Activated CD4-positive, alpha-beta T cell treated with anti-CD3 and anti-CD28 coated beads, Interleukin-2, amount 10 ng/mL, durations not matched to agents 24 days and 14 days (primary cell): ENCODE measurements at regions not wholly inside any gene's neighbourhood (a gene's known extent, or its start where the extent isn't known, plus 50 kb on each side); places are given as distances from the start of the nearest gene placed in this dataset.

ENCODE experiments used
- DNase-seq: peaks from one replicate; pipeline ENCODE4 v3.0.0; 2022
- H3K27ac Mint-ChIP-seq: one replicate; pipeline ENCODE4 v1.8.0; 2022; ENCODE audit warnings: mild to moderate bottlenecking, mixed read lengths
- H3K27me3 Mint-ChIP-seq: one replicate; pipeline ENCODE4 v1.8.0; 2022; ENCODE audit warnings: mixed read lengths
- H3K36me3 Mint-ChIP-seq: one replicate; pipeline ENCODE4 v1.8.0; 2022; ENCODE audit warnings: low read depth, mild to moderate bottlenecking, mixed read lengths
- H3K4me1 Mint-ChIP-seq: one replicate; pipeline ENCODE4 v1.8.0; 2021; ENCODE audit warnings: mixed read lengths
- H3K4me3 Mint-ChIP-seq: one replicate; pipeline ENCODE4 v1.8.0; 2022; ENCODE audit warnings: mild to moderate bottlenecking, moderate library complexity, mixed read lengths
- H3K9me3 Mint-ChIP-seq: one replicate; pipeline ENCODE4 v1.8.0; 2021; ENCODE audit warnings: mixed read lengths
- intact Hi-C: fragments of 100-400 bp; cut with micrococcal nuclease; formaldehyde crosslinking; loops from one replicate; pipeline ENCODE4 v1.15.1; 2023

GRCh38 chr4:44861756-44862155 is 135.4 kb upstream of the GNPDA2 start:
- Mint-ChIP-seq H3K27me3 (no peaks in the 10 kb centered on the region), H3K4me1 (no peaks in the 10 kb centered on the region), H3K9me3 (no peaks in the 10 kb centered on the region), H3K27ac (no peak overlapping the region), H3K36me3 (no peaks in the 10 kb centered on the region), H3K4me3 (no peak overlapping the region)
- DNase-seq: no peak
- intact Hi-C loops: no loop called here

GRCh38 chr4:44859477-44859876 is 133.1 kb upstream of the GNPDA2 start:
- no peak overlapping the region for H3K27ac Mint-ChIP-seq
- H3K36me3 Mint-ChIP-seq: no peaks in the 10 kb centered on the region
- no peak overlapping the region for H3K4me3 Mint-ChIP-seq
- H3K9me3 Mint-ChIP-seq: no peaks in the 10 kb centered on the region
- intact Hi-C loops: no loop called here
- no peaks in the 10 kb centered on the region for H3K4me1 Mint-ChIP-seq
- no peak for DNase-seq
- H3K27me3 Mint-ChIP-seq: no peaks in the 10 kb centered on the region

GRCh38 chr4:44848466-44848865 is 122.1 kb upstream of the GNPDA2 start:
- H3K27ac Mint-ChIP-seq: no peak overlapping the region
- H3K4me3 Mint-ChIP-seq: no peak overlapping the region
- no peaks in the 10 kb centered on the region for H3K27me3 Mint-ChIP-seq
- intact Hi-C loops: no loop called here
- no peaks in the 10 kb centered on the region for H3K36me3 Mint-ChIP-seq
- no peaks in the 10 kb centered on the region for H3K9me3 Mint-ChIP-seq
- no peak for DNase-seq
- H3K4me1 Mint-ChIP-seq: no peaks in the 10 kb centered on the region

- no peaks in the 10 kb centered on the region for H3K4me1 Mint-ChIP-seq
- intact Hi-C loops: no loop called here
- H3K27ac Mint-ChIP-seq: no peak overlapping the region
- no peak overlapping the region for H3K4me3 Mint-ChIP-seq
- DNase-seq: no peak
- no peaks in the 10 kb centered on the region for H3K9me3 Mint-ChIP-seq
- H3K27me3 Mint-ChIP-seq: no peaks in the 10 kb centered on the region
- H3K36me3 Mint-ChIP-seq: no peaks in the 10 kb centered on the region
Measured at GRCh38 chr4:44845993-44846392, 119.6 kb upstream of the GNPDA2 start.

GRCh38 chr4:44845309-44845708 is 119.0 kb upstream of the GNPDA2 start:
- no peak overlapping the region for H3K27ac Mint-ChIP-seq
- intact Hi-C loops: no loop called here
- H3K4me1 Mint-ChIP-seq: no peaks in the 10 kb centered on the region
- H3K36me3 Mint-ChIP-seq: no peaks in the 10 kb centered on the region
- H3K27me3 Mint-ChIP-seq: no peaks in the 10 kb centered on the region
- no peak overlapping the region for H3K4me3 Mint-ChIP-seq
- DNase-seq: no peak
- no peaks in the 10 kb centered on the region for H3K9me3 Mint-ChIP-seq

- Mint-ChIP-seq H3K4me3 (no peak overlapping the region), H3K27me3 (no peaks in the 10 kb centered on the region), H3K4me1 (no peaks in the 10 kb centered on the region), H3K9me3 (no peaks in the 10 kb centered on the region), H3K27ac (no peak overlapping the region), H3K36me3 (no peaks in the 10 kb centered on the region)
- intact Hi-C loops: no loop called here
- no peak for DNase-seq
Measured at GRCh38 chr4:44842531-44842930, 116.2 kb upstream of the GNPDA2 start.

- Mint-ChIP-seq H3K4me3 (no peak overlapping the region), H3K36me3 (no peaks in the 10 kb centered on the region), H3K4me1 (no peaks in the 10 kb centered on the region), H3K27me3 (no peaks in the 10 kb centered on the region), H3K27ac (no peak overlapping the region), H3K9me3 (no peaks in the 10 kb centered on the region)
- no peak for DNase-seq
- intact Hi-C loops: no loop called here
Measured at GRCh38 chr4:44817930-44818329, 91.6 kb upstream of the GNPDA2 start.

- no peak for DNase-seq
- H3K9me3 Mint-ChIP-seq: no peaks in the 10 kb centered on the region
- intact Hi-C loops: no loop called here
- no peak overlapping the region for H3K27ac Mint-ChIP-seq
- no peaks in the 10 kb centered on the region for H3K36me3 Mint-ChIP-seq
- no peaks in the 10 kb centered on the region for H3K27me3 Mint-ChIP-seq
- no peaks in the 10 kb centered on the region for H3K4me1 Mint-ChIP-seq
- no peak overlapping the region for H3K4me3 Mint-ChIP-seq
Measured at GRCh38 chr4:44806071-44806470, 79.7 kb upstream of the GNPDA2 start.

GRCh38 chr4:44804301-44804700 is 77.9 kb upstream of the GNPDA2 start:
- no peak for DNase-seq
- intact Hi-C loops: no loop called here
- H3K9me3 Mint-ChIP-seq: no peaks in the 10 kb centered on the region
- H3K27me3 Mint-ChIP-seq: no peaks in the 10 kb centered on the region
- no peaks in the 10 kb centered on the region for H3K4me1 Mint-ChIP-seq
- no peak overlapping the region for H3K27ac Mint-ChIP-seq
- no peak overlapping the region for H3K4me3 Mint-ChIP-seq
- no peaks in the 10 kb centered on the region for H3K36me3 Mint-ChIP-seq

- no peaks in the 10 kb centered on the region for H3K36me3 Mint-ChIP-seq
- H3K4me3 Mint-ChIP-seq: no peak overlapping the region
- no peaks in the 10 kb centered on the region for H3K4me1 Mint-ChIP-seq
- H3K27me3 Mint-ChIP-seq: no peaks in the 10 kb centered on the region
- no peak overlapping the region for H3K27ac Mint-ChIP-seq
- intact Hi-C loops: no loop called here
- no peak for DNase-seq
- peaks cover 12% of the 10 kb centered on the region for H3K9me3 Mint-ChIP-seq
Measured at GRCh38 chr4:44801384-44801783, 75.0 kb upstream of the GNPDA2 start.

GRCh38 chr4:44791831-44792230 is 65.5 kb upstream of the GNPDA2 start:
- intact Hi-C loops: no loop called here
- Mint-ChIP-seq H3K36me3 (no peaks in the 10 kb centered on the region), H3K27ac (no peak overlapping the region)

GRCh38 chr4:44777115-44777514 is 50.8 kb upstream of the GNPDA2 start:
- no peaks in the 10 kb centered on the region for H3K4me1 Mint-ChIP-seq
- peaks cover 4% of the 10 kb centered on the region for H3K9me3 Mint-ChIP-seq
- H3K27me3 Mint-ChIP-seq: no peaks in the 10 kb centered on the region
- H3K4me3 Mint-ChIP-seq: no peak overlapping the region
- H3K27ac Mint-ChIP-seq: no peak overlapping the region
- no peaks in the 10 kb centered on the region for H3K36me3 Mint-ChIP-seq
- no peak for DNase-seq
- intact Hi-C loops: no loop called here

More at GRCh38 chr4:44791831-44792230, 65.5 kb upstream of the GNPDA2 start:
- no peak for DNase-seq
- H3K27me3 Mint-ChIP-seq: no peaks in the 10 kb centered on the region
- no peak overlapping the region for H3K4me3 Mint-ChIP-seq
- H3K9me3 Mint-ChIP-seq: peaks cover under 1% of the 10 kb centered on the region
- no peaks in the 10 kb centered on the region for H3K4me1 Mint-ChIP-seq
